ENCODE measurements at regions not wholly inside any gene's neighbourhood (a gene's known extent, or its start where the extent isn't known, plus 50 kb on each side); places are given as distances from the start of the nearest gene placed in this dataset.
A peak's percentile ranks its signal among the peaks of the same experiment; 100 is the strongest.

- TF ChIP-seq CTCF (IDR thresholded peaks at IDR 0.05; ENCODE audit: low read depth, low read length) = no peak
- H3K27me3 ChIP-seq (ENCODE audit: insufficient read depth, low read depth, severe bottlenecking) = no peaks in the 10 kb centered on the region
- no peak for DNase-seq
Measured at GRCh38 chr4:12897954-12898353, 586.2 kb downstream of the RAB28 start.

GRCh38 chr4:12894062-12894461 is 590.1 kb downstream of the RAB28 start:
- H3K36me3 ChIP-seq = no peaks in the 10 kb centered on the region
- no peak for DNase-seq
- no peaks in the 10 kb centered on the region for H3K9me3 ChIP-seq (ENCODE audit: severe bottlenecking)
- no peak for TF ChIP-seq CTCF (IDR thresholded peaks at IDR 0.05; ENCODE audit: low read depth, low read length)
- H3K27ac ChIP-seq = no peak overlapping the region
- H3K4me3 ChIP-seq (ENCODE audit: low read depth, low read length) = no peak overlapping the region
- H3K27me3 ChIP-seq (ENCODE audit: insufficient read depth, low read depth, severe bottlenecking) = no peaks in the 10 kb centered on the region

More at GRCh38 chr4:12897954-12898353, 586.2 kb downstream of the RAB28 start:
- Histone ChIP-seq H3K9me3 (ENCODE audit: severe bottlenecking) (no peaks in the 10 kb centered on the region), H3K27ac (no peak overlapping the region), H3K4me3 (ENCODE audit: low read depth, low read length) (no peak overlapping the region), H3K36me3 (no peaks in the 10 kb centered on the region)

- no peaks in the 10 kb centered on the region for H3K36me3 ChIP-seq
- no peak for TF ChIP-seq CTCF (IDR thresholded peaks at IDR 0.05; ENCODE audit: low read depth, low read length)
- no peak for DNase-seq
- H3K27me3 ChIP-seq (ENCODE audit: insufficient read depth, low read depth, severe bottlenecking) = no peaks in the 10 kb centered on the region
- H3K9me3 ChIP-seq (ENCODE audit: severe bottlenecking) = no peaks in the 10 kb centered on the region
- no peak overlapping the region for H3K27ac ChIP-seq
- H3K4me3 ChIP-seq (ENCODE audit: low read depth, low read length) = no peak overlapping the region
Measured at GRCh38 chr4:12889054-12889453, 595.1 kb downstream of the RAB28 start.

- Histone ChIP-seq H3K4me3 (ENCODE audit: low read depth, low read length) (peak overlapping the region; percentile 39), H3K27ac (peak overlapping the region; percentile 76)
- TF ChIP-seq CTCF (IDR thresholded peaks at IDR 0.05; ENCODE audit: low read depth, low read length) = no peak
Measured at GRCh38 chr4:12884846-12885796, 599.0 kb downstream of the RAB28 start.

GRCh38 chr4:12881945-12882584 is 602.1 kb downstream of the RAB28 start:
- H3K27me3 ChIP-seq (ENCODE audit: insufficient read depth, low read depth, severe bottlenecking) = no peaks in the 10 kb centered on the region
- no peaks in the 10 kb centered on the region for H3K36me3 ChIP-seq
- TF ChIP-seq CTCF (IDR thresholded peaks at IDR 0.05; ENCODE audit: low read depth, low read length) = no peak
- no peak for DNase-seq
- no peak overlapping the region for H3K4me3 ChIP-seq (ENCODE audit: low read depth, low read length)
- H3K9me3 ChIP-seq (ENCODE audit: severe bottlenecking) = no peaks in the 10 kb centered on the region
- no peak overlapping the region for H3K27ac ChIP-seq

More at GRCh38 chr4:12884846-12885796, 599.0 kb downstream of the RAB28 start:
- Histone ChIP-seq H3K36me3 (no peaks in the 10 kb centered on the region), H3K9me3 (ENCODE audit: severe bottlenecking) (no peaks in the 10 kb centered on the region), H3K27me3 (ENCODE audit: insufficient read depth, low read depth, severe bottlenecking) (no peaks in the 10 kb centered on the region)
- peak; percentile 65 for DNase-seq
